PC-3 (cell line): ENCODE measurements at regions not wholly inside any gene's neighbourhood (a gene's known extent, or its start where the extent isn't known, plus 50 kb on each side); places are given as distances from the start of the nearest gene placed in this dataset.

Source experiments
- ATAC-seq: fragments of 200-7000 bp; cut with Tn5 transposase; 2 replicates; pipeline ENCODE4 v1.9.1; 2020; ENCODE audit warnings: mild to moderate bottlenecking, moderate library complexity
- BruUV-seq: library from RNA; stranded (reverse); fragments of 400-500 nt; replicated peaks from 2 replicates; lab custom pipeline; 2021; lab: Mats Ljungman, UMichigan
- CTCF ChIA-PET: fragments of 300-600 bp; sonication (Branson Sonifier 250); formaldehyde crosslinking; loops from one replicate; lab custom pipeline; 2022; ENCODE audit warnings: antibody characterized with exemption; lab: Charles Lee
- POLR2A ChIA-PET: fragments of 300-600 bp; sonication (Branson Sonifier 250); formaldehyde crosslinking; loops from one replicate; lab custom pipeline; 2022; ENCODE audit warnings: antibody characterized with exemption; ENCODE audit not compliant: unreplicated experiment; lab: Charles Lee
- DNase-seq: peaks from one replicate; pipeline ENCODE4 v3.0.0-alpha.2; 2015
- H2AFZ ChIP-seq: fragments of 300-600 bp; sonication (generic); 2 replicates; pipeline ENCODE4 v1.6.0; 2016; ENCODE audit warnings: antibody characterized with exemption, low read length
- H3F3A ChIP-seq: fragments of 300-600 bp; sonication (generic); one replicate; pipeline ENCODE4 v1.6.0; 2017; ENCODE audit warnings: antibody characterized with exemption, low read length, control low read depth, mild to moderate bottlenecking; ENCODE audit not compliant: unreplicated experiment
- H3K27ac ChIP-seq: fragments of 300-600 bp; sonication (generic); 2 replicates; pipeline ENCODE4 v1.5.1; 2016; ENCODE audit warnings: mild to moderate bottlenecking, low read length
- H3K27me3 ChIP-seq: fragments of 300-600 bp; sonication (generic); 2 replicates; pipeline ENCODE4 v1.6.1; 2016; ENCODE audit warnings: low read length, mixed read lengths
- H3K36me3 ChIP-seq: fragments of 300-600 bp; sonication (generic); 2 replicates; pipeline ENCODE4 v1.6.1; 2016; ENCODE audit warnings: low read depth, mixed run types, low read length, mixed read lengths
- H3K4me1 ChIP-seq: fragments of 300-600 bp; sonication (generic); 2 replicates; pipeline ENCODE4 v1.5.1; 2016; ENCODE audit warnings: low read length; ENCODE audit not compliant: insufficient read depth
- H3K4me2 ChIP-seq: fragments of 300-600 bp; sonication (generic); 2 replicates; pipeline ENCODE4 v1.6.0; 2016; ENCODE audit warnings: low read length
- H3K4me3 ChIP-seq: fragments of 300-600 bp; sonication (generic); 2 replicates; pipeline ENCODE4 v1.5.1; 2016; ENCODE audit warnings: mild to moderate bottlenecking, low read length, mixed read lengths
- H3K79me2 ChIP-seq: fragments of 300-600 bp; sonication (generic); 2 replicates; pipeline ENCODE4 v1.6.1; 2017; ENCODE audit warnings: low read length, mixed read lengths
- H3K9ac ChIP-seq: fragments of 300-600 bp; sonication (generic); 2 replicates; pipeline ENCODE4 v1.6.0; 2016; ENCODE audit warnings: mild to moderate bottlenecking, low read length
- H3K9me2 ChIP-seq: fragments of 300-600 bp; sonication (generic); replicated peaks from 2 replicates; pipeline ENCODE4 v1.6.1; 2016; ENCODE audit warnings: mixed run types, low read length, mixed read lengths
- H3K9me3 ChIP-seq: fragments of 300-600 bp; sonication (generic); 2 replicates; pipeline ENCODE4 v1.6.1; 2016; ENCODE audit warnings: low read length, mixed read lengths
- H4K20me1 ChIP-seq: fragments of 300-600 bp; sonication (generic); 2 replicates; pipeline ENCODE4 v1.6.1; 2016; ENCODE audit warnings: low read length, mixed read lengths
- CTCF ChIP-seq: fragments of 300-600 bp; sonication (generic); conservative IDR thresholded peaks from 2 replicates; pipeline ENCODE4 v1.5.1; 2017; ENCODE audit warnings: antibody characterized with exemption, low read depth, mild to moderate bottlenecking, low read length
- EZH2 ChIP-seq: fragments of 300-600 bp; sonication (generic); IDR thresholded peaks from one replicate; pipeline ENCODE4 v1.6.1; 2017; ENCODE audit warnings: antibody characterized with exemption, mild to moderate bottlenecking, low read length; ENCODE audit not compliant: unreplicated experiment
- EZH2phosphoT487 ChIP-seq: fragments of 300-600 bp; sonication (generic); IDR thresholded peaks from 2 replicates; pipeline ENCODE4 v1.6.1; 2018; ENCODE audit warnings: mild to moderate bottlenecking, antibody characterized with exemption, low read length, borderline replicate concordance
- intact Hi-C: fragments of 100-400 bp; cut with micrococcal nuclease; formaldehyde crosslinking; loops from 2 replicates; pipeline ENCODE4 v1.9.0; 2023

GRCh38 chr22:22992474-22992873 lies 77.8 kb upstream of the GNAZ start:
- no peak for ATAC-seq
- Histone ChIP-seq H3K4me1 (no peaks in the 10 kb centered on the region), H3K9me3 (peaks cover 3% of the 10 kb centered on the region; the same call in 1 of the 2 replicates), H3K9ac (no peak overlapping the region), H3K36me3 (no peaks in the 10 kb centered on the region), H3K27me3 (no peaks in the 10 kb centered on the region), H2AFZ (no peak overlapping the region), H3K4me2 (no peak overlapping the region), H3K79me2 (no peaks in the 10 kb centered on the region), H3K4me3 (no peak overlapping the region), H4K20me1 (no peaks in the 10 kb centered on the region), H3K9me2 (no peaks in the 10 kb centered on the region), H3K27ac (no peak overlapping the region), H3F3A (no peaks in the 10 kb centered on the region)
- intact Hi-C loops: no loop called here
- POLR2A ChIA-PET: no interaction called here
- DNase-seq: no peak
- TF ChIP-seq EZH2 (no peak), EZH2phosphoT487 (no peak)
- CTCF ChIA-PET: no interaction called here
- no TSS peak for BruUV-seq

- Histone ChIP-seq H3K9me3 (peaks cover 8% of the 10 kb centered on the region; the same call in 1 of the 2 replicates), H3K36me3 (no peaks in the 10 kb centered on the region), H3K27ac (no peak overlapping the region), H3K4me3 (no peak overlapping the region), H3K9me2 (no peaks in the 10 kb centered on the region), H3K4me1 (no peaks in the 10 kb centered on the region), H3K27me3 (no peaks in the 10 kb centered on the region), H3F3A (no peaks in the 10 kb centered on the region), H3K9ac (no peak overlapping the region), H3K79me2 (no peaks in the 10 kb centered on the region), H4K20me1 (no peaks in the 10 kb centered on the region), H3K4me2 (no peak overlapping the region), H2AFZ (no peak overlapping the region)
- DNase-seq (no peak), ATAC-seq (no peak)
- intact Hi-C loops: no loop called here
- ChIA-PET CTCF (no interaction called here), POLR2A (no interaction called here)
- TF ChIP-seq CTCF (no peak), EZH2phosphoT487 (no peak), EZH2 (no peak)
- no TSS peak for BruUV-seq
Observed at GRCh38 chr22:22993184-22993583, 77.1 kb upstream of the GNAZ start.

GRCh38 chr22:22995166-22995565 lies 75.2 kb upstream of the GNAZ start:
- no peak overlapping the region for H3K27ac ChIP-seq
- ChIA-PET POLR2A (no interaction called here), CTCF (no interaction called here)
- no TSS peak for BruUV-seq
- H3K79me2 ChIP-seq: no peaks in the 10 kb centered on the region
- no peak for DNase-seq
- no peak overlapping the region for H2AFZ ChIP-seq
- H3K9me3 ChIP-seq: peaks cover 12% of the 10 kb centered on the region; the same call in 1 of the 2 replicates
- no peak overlapping the region for H3K9ac ChIP-seq
- no peaks in the 10 kb centered on the region for H3K27me3 ChIP-seq
- ATAC-seq: no peak
- no peaks in the 10 kb centered on the region for H3K9me2 ChIP-seq
- no peaks in the 10 kb centered on the region for H4K20me1 ChIP-seq
- TF ChIP-seq CTCF (no peak), EZH2phosphoT487 (no peak), EZH2 (no peak)
- no peak overlapping the region for H3K4me3 ChIP-seq
- H3F3A ChIP-seq: no peaks in the 10 kb centered on the region
- intact Hi-C loops: no loop called here
- H3K4me1 ChIP-seq: no peaks in the 10 kb centered on the region
- no peaks in the 10 kb centered on the region for H3K36me3 ChIP-seq
- no peak overlapping the region for H3K4me2 ChIP-seq
